HL-60 (cell line): ENCODE measurements at regions not wholly inside any gene's neighbourhood (a gene's known extent, or its start where the extent isn't known, plus 50 kb on each side); places are given as distances from the start of the nearest gene placed in this dataset.
"Not testable (repeated sequence)": the region's sequence is repeated elsewhere in the genome, so short reads cannot be mapped to it uniquely, and the experiment has no call there.

Experiments used
- DNase-seq, 2 experiments: peaks; one replicate each; pipeline ENCODE4 v3.0.0-alpha.2; 2010 to 2020; ENCODE audit warnings: low read depth in 1 of 2, low spot score in 1 of 2
- H3K27ac ChIP-seq: fragments of 250-450 bp; sonication (Bioruptor Pico); replicated peaks from 2 replicates; pipeline ENCODE4 v1.5.1; 2020; ENCODE audit warnings: mild to moderate bottlenecking, moderate library complexity
- H3K27me3 ChIP-seq: fragments of 250-450 bp; sonication (Bioruptor Pico); 2 replicates; pipeline ENCODE4 v1.5.1; 2021; ENCODE audit warnings: mild to moderate bottlenecking, moderate library complexity; ENCODE audit not compliant: insufficient read depth, poor library complexity, severe bottlenecking
- H3K4me3 ChIP-seq: replicated peaks from 2 replicates; pipeline ENCODE4 v1.5.1; 2011; ENCODE audit warnings: mild to moderate bottlenecking, control low read depth, low read length; ENCODE audit not compliant: insufficient read depth
- GABPA ChIP-seq: IDR thresholded peaks from 2 replicates; pipeline ENCODE4 v1.6.1; 2012; ENCODE audit warnings: low read depth
- POLR2AphosphoS5 ChIP-seq: IDR thresholded peaks from 2 replicates; pipeline ENCODE4 v1.6.1; 2012; ENCODE audit warnings: low read depth
- REST ChIP-seq: IDR thresholded peaks from 2 replicates; pipeline ENCODE4 v1.6.1; 2012; ENCODE audit warnings: low read depth; ENCODE audit not compliant: insufficient replicate concordance
- SPI1 ChIP-seq: IDR thresholded peaks from 2 replicates; pipeline ENCODE4 v1.6.1; 2012; ENCODE audit warnings: low read depth, mild to moderate bottlenecking, borderline replicate concordance
- TF ChIP-seq, protein P1 (sequence below): IDR thresholded peaks from one replicate; pipeline ENCODE4 v1.5.1; 2011; ENCODE audit warnings: low read length, control low read depth, inconsistent platforms; ENCODE audit not compliant: insufficient read depth

- TF ChIP-seq REST = no peak
- TF ChIP-seq, protein P1, sequence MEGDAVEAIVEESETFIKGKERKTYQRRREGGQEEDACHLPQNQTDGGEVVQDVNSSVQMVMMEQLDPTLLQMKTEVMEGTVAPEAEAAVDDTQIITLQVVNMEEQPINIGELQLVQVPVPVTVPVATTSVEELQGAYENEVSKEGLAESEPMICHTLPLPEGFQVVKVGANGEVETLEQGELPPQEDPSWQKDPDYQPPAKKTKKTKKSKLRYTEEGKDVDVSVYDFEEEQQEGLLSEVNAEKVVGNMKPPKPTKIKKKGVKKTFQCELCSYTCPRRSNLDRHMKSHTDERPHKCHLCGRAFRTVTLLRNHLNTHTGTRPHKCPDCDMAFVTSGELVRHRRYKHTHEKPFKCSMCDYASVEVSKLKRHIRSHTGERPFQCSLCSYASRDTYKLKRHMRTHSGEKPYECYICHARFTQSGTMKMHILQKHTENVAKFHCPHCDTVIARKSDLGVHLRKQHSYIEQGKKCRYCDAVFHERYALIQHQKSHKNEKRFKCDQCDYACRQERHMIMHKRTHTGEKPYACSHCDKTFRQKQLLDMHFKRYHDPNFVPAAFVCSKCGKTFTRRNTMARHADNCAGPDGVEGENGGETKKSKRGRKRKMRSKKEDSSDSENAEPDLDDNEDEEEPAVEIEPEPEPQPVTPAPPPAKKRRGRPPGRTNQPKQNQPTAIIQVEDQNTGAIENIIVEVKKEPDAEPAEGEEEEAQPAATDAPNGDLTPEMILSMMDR = no peak
- TF ChIP-seq SPI1 = no peak
- TF ChIP-seq POLR2AphosphoS5 = no peak
- no peak for TF ChIP-seq GABPA
- no peak for DNase-seq
- Histone ChIP-seq H3K27ac (no peak overlapping the region), H3K27me3 (no peaks in the 10 kb centered on the region), H3K4me3 (no peak overlapping the region)
Measured at GRCh38 chr6:109879521-109879920, 98.6 kb upstream of the GPR6 start.

GRCh38 chr6:109881069-109881468, 97.0 kb upstream of the GPR6 start:
- H3K27me3 ChIP-seq, H3K4me3 ChIP-seq, H3K27ac ChIP-seq, DNase-seq: not testable (repeated sequence)

DNA sequence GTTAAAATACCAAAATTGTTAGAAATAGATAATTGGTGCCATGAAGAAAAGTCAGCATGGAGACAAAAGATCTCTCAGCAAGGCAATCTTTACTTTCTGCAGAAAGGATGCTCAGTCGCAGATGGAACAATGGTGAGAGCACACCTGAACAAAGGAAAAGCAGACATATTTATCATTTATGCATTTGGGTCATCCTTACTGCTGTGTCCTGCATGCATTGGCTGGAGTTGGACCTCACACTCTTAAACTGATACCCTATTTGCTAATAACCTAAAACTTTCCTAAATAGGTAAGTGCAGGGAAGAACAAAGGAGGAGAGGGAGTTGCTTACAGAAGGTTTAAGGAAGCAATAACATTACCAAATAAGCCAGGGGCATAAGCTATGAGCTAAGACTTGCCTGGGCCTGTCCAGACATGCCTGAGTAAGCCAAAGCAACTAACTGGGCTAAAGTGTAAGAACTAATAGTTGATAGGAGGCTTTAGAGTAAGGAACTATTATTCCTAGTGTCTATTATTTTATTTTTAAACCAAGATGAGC, 96.1 kb upstream of the GPR6 start:
- H3K4me3 ChIP-seq, H3K27me3 ChIP-seq: not testable (repeated sequence)
- peak overlapping the region; percentile 57 for H3K27ac ChIP-seq
- DNase-seq = peak in 1 of 2 experiments; percentile 25

DNA sequence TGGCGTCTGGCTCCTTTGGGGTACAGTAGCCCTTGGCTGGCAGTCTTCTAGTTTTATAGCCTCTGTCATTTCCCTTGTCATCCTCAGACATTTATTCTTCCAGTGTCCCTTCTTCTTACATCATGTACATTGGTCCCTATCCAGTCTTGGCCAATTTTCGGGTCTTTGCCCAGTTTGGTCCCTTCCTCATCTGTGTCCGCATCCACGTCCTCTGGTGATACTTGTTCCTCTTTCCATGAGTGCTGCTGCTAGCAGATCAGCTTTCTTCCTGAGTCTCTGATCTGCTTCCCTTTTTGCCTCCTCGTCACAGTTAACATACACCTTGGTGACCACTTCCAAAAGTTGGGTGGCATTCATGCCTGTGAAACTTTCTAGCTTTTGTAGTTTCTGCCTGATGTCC, 86.2 kb upstream of the GPR6 start:
- TF ChIP-seq, protein P1 = no peak
- TF ChIP-seq SPI1 (peak; percentile 65; the same call in 1 of the 2 replicates), POLR2AphosphoS5 (0 out of 2 replicates have a peak, but pooled peaks have one; percentile 21)
- Histone ChIP-seq H3K27me3 (no peaks in the 10 kb centered on the region), H3K4me3 (no peak overlapping the region), H3K27ac (peak overlapping the region; percentile 92)
- DNase-seq = peak; percentile 57 to 83

- no peak for DNase-seq
- H3K4me3 ChIP-seq = no peak overlapping the region
- no peaks in the 10 kb centered on the region for H3K27me3 ChIP-seq
- peak overlapping the region; percentile 92 for H3K27ac ChIP-seq
- TF ChIP-seq GABPA = no peak
- TF ChIP-seq REST = no peak
Measured at GRCh38 chr6:109892451-109893435, 85.4 kb upstream of the GPR6 start.
